ENCODE measurements at regions not wholly inside any gene's neighbourhood (a gene's known extent, or its start where the extent isn't known, plus 50 kb on each side); places are given as distances from the start of the nearest gene placed in this dataset.

DNA sequence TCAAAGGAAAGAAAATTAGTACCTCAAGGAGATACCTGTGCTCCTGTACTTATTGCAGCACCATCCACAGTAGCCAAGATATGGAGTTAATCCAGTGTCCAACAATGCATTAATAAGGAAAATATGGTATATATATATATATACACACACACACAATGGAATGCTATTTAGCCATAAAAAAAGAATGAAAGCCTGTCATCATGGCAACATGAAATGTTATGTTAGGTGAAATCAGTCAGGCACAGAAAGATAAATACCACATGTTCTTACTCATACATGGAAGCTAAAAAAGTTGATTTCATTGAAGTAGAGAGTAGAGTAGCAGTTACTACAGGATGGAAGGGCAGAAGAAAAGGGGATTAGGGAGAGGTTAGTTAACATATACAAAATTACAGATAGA is 601.5 kb downstream of the ANXA1 start:
- DNase-seq (ENCODE audit: low read depth in 2 of 2), result no peak

DNA sequence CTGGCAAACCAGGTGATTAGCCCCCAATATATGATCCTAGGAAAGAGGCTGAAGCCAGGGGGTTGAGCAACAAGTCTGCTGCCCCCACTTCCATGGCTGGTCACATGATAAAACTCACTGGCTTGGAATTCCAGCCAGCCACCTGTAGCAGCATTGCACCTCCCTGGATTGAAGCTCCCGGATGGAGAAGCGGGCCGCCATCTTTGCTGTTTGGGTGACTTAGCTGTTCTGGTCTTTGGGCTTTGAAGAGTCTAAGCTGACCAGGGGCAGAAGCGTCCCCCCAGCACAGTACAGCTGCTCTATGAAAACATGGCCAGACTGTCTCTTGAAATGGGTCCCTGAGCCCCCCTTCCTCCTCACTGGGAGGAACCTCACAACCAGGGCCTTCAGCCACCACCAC is 610.2 kb downstream of the ANXA1 start:
- no peak for DNase-seq (ENCODE audit: low read depth in 2 of 2)

DNA sequence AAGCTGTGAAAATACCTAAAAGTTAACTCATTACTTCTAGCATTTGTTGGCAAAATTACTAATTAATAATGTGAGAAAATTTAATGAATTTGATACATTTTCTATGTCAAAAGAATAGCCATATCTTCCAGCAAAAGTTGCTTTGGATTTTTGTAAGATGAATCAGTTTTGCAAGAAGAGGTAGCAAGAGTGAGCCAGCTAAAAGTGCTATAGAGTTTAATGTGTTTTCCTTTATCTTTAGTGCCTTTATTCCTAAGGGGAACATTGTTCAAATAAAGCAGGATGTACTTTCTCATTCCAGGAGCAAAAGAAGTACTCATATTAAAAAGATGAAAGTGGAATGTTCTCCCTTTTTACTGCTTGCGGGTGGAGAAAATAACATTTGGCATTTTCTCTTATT is 622.2 kb downstream of the ANXA1 start:
- no peak for DNase-seq (ENCODE audit: low read depth in 2 of 2)

DNA sequence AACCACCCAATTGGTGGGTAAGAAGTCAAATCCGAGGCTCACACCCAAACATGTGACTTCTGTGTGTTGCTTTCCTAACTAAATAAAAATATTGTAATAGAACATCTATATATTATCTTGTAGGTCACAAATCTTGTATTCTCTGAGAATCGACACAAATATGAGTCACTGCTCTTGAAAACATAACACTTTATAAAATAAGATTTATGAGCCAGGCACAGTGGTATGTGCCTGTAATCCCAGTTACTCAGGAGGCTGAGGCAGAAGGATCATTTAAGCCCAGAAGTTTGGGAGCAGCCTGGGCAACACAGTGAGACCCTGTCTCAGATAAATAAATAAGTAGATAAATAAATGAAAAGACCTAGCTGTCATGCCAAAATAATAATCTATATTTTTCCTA is 624.1 kb downstream of the ANXA1 start:
- DNase-seq (ENCODE audit: low read depth in 2 of 2), result no peak

DNA sequence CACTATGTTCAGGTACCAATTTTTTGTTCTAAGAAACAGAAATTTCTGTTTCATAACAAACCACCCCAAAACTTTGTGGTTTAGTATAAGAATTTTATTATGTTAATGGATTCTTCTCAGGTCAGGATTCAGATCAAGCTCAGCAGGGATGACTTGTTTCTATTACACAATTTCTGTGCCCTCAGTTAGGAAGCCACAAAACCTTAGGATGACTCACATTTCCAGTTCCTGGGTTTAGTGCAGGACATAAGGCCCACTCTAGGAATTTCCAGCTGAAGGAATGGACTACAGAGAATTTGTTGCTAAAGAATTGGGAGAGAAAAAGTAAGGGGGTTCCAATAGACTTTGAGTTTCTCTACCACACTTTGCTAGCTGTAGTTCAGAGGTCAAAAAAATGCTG is 629.3 kb downstream of the ANXA1 start:
- DNase-seq (ENCODE audit: low read depth in 2 of 2), result no peak

DNA sequence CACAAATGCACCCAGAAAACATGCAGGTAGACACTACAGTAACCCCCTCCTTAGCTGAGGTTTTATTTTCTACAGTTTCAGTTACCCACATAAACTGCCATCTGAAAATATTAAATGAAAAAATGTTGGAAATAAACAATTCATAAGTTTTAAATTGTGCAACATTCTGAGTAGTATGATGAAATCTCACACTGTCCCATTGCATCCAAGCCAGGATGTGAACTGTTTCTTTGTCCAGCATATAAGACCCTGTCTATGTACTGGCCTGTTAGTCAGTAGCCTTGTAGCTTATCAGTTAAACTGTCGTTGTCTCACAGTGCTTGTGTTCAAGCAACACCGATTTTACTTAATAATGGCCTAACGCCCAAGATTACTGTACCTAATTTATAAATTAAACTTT is 630.5 kb downstream of the ANXA1 start:
- no peak for DNase-seq (ENCODE audit: low read depth in 2 of 2)

DNA sequence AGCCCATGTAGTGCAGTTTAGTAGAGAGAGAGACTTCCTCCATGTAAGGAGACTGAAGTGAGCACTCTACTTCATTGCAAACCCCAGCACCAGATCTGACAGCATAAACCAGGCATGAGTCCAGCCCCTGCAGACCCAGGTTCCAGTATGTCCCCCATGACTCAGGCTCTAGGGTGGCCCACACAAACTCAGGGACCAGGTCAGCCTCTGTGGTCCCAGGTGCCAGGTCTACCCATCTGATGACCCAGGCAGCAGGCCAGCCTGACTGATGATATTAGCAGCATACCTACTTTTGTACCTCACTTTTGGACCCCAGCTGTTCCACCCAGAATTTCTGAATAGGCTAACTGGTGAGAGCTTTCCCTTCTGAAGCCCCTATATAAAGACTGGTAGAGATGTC is 647.8 kb downstream of the ANXA1 start:
- no peak for DNase-seq (ENCODE audit: low read depth in 2 of 2)

DNA sequence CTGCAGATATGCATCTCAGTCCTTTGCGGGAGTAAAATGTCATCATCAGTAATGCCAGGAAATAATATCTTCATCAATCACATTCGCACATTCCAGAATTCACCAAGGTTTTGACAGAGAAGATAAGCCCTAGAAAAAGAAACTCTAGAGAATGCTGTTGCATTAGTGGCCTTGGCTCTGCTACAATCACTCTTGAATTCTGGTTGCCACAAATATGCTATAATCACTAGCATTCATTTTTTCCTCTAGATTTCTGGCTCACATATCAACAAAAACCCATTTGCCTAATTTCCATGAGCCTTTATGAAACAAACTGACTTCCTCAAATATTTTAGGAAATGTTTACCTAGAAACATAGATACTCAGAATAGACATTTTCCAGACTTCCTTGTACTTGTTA is 653.4 kb downstream of the ANXA1 start:
- no peak for DNase-seq (ENCODE audit: low read depth in 2 of 2)

DNA sequence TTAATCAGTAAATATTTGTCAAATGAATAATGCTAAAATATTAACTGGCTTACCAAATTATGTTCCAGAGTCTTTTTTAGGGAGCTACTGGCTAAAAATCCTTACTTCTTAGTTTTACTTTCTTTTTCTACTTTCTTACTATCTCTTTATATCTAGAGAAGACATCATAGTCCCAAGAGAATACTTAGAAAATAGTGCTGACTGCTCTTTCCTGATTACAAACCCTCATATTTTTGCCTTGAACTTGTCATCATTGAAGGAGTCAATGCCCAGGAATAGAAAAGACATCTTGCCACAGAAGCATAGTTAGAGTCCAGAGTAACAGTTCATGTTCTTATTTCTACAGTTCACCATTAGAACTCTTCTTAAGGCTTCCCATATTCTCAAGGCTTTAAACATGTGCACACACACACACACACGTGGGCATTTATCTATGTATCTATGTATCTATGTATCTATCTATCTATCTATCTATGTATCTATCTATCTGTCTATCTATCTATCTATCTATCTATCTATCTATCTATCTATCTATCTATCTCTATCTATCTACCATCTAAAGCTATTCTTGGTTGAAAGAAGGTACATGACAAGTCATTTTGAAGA is 654.3 kb downstream of the ANXA1 start:
- DNase-seq (ENCODE audit: low read depth in 2 of 2), result no peak

DNA sequence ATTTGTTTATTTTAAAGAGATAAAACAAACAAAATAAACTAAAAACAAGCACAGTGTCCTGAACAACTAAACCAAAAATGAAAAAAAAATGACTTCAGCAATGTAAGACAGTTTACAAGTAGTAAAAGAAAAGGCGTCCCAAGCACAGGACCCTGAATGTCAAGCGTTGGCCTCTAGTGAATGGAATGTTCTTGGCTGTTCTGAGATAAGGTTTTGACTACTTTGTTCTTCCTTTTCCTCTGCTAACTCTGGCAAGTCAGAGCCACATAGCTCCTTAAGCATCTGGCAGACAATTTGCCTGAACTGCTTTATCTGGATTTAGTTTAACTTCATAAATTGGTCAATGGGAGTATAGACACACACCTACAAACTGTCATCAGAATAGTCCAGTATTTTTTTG is 655.2 kb downstream of the ANXA1 start:
- no peak for DNase-seq (ENCODE audit: low read depth in 2 of 2)

DNA sequence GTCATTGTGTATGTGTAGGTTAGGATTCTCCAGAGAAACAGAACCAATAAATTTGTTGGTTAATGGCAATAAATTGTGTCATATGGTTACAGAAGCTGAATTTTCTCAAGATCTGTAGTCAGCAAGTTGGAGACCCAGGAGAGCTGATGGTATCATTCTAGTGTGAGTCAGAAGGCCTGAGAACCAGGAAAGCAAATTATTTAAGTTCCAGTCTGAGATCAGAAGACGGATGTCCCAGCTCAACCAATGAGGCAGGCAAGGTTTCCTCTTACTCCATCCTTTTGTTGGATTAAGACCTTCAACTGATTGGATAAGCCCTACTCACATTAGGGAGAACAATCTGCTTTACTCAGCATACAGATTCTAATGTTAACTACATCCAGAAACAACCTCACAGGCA is 656.3 kb downstream of the ANXA1 start:
- DNase-seq (ENCODE audit: low read depth in 2 of 2), result no peak

DNA sequence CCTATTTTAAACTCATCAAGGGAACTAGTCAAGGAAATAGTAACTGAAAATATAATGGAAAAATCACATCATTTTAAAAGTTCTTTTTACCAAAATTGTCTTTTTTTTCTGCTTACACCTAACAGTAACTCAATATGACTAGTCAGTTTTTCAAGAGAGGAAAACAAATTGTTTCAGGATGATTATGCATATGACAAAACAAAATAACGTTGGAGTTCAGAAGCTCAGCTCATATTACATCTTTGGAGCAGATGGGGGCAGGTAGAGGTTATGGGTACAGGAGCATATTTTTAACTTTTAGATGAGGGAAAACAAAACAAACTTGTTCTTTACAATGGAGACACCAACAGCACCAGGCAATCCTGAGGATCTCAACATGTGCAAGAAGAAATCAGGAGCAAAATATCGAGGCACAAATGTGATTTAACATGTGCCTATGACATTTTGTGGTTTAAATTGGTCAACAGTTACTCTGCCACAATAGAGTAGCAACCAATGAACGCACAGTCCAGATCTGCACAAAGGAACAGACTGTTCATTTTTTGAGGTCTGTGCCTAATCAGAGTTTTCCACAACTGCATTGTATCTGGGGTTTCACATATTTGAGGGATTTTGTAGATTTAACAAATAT is 659.0 kb downstream of the ANXA1 start:
- DNase-seq (ENCODE audit: low read depth in 2 of 2), result no peak

DNA sequence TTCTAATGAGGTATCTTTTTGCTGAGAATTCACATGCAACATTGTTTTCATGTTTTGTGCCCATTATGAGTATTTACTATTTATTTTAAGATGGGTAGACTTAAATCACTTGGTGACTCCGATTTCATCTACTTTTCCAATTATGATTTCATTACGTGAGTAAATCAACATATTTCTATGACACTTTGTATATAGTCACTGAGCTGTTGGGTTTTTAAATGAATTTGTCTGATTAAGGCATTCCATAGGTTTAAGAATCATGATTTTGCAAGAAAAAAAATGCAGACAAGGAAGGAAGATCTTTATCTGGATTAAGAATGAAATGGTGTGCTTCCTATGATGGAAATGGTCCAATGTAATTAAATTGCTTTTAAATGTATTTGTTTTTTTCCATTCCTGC is 661.9 kb downstream of the ANXA1 start:
- DNase-seq (ENCODE audit: low read depth in 2 of 2), result no peak

DNA sequence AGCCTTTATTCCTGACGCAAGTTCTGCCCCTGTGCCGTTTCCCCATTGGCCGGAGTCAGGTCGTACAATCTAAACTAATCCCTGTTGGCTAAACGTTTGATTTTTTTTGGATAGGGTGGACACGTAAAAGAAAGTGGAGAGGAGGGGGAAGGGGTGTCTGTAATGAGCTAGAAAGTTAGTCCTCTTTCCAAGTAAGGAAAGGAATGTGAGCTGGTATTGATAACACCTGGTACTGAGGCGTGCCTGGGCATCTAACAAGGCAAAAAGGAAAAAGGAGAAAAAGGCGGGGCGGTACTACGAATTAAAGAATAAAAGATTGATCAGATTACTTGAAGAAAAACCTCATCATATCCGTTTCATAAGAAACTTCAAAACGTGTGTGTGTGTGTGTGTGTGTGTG is 665.2 kb downstream of the ANXA1 start:
- no peak for DNase-seq (ENCODE audit: low read depth in 2 of 2)

DNA sequence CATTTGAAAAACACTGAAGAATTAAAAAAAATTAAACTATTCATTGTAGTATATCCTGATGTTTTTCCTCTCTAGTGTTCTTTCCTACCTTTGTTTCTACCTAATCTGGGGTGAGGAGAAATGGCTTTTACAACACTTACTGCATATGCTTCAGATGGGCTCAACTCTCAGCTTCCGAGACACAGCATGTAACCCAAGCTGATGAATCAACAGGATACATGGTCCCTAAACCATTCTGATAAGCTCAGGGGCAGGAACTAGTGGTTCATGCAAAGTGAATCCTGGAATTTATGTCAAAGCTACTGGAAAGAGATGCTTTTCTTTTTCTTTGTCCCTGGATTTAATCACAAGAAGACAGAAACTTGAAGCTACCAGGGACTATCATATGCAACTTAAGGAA is 672.5 kb upstream of the RORB start:
- DNase-seq (ENCODE audit: low read depth in 2 of 2), result no peak

DNA sequence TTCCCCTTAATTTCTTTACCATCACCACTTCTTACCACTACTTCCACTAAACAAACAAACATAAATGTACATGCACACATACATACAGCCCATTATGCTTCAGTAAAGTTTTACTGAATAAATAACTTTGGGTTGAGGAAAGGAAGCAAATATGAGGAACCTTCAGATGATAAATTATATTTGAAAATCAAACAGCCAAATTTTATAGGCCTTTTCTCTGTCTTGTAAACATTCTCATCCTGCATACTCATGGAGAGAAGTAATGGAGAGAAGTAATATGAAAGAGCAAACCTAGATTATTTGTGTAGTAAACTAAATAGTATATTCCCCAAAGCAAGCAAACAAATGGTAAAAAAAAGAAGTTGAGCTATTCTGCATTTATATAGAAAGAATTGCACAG is 658.3 kb upstream of the RORB start:
- no peak for DNase-seq (ENCODE audit: low read depth in 2 of 2)

DNA sequence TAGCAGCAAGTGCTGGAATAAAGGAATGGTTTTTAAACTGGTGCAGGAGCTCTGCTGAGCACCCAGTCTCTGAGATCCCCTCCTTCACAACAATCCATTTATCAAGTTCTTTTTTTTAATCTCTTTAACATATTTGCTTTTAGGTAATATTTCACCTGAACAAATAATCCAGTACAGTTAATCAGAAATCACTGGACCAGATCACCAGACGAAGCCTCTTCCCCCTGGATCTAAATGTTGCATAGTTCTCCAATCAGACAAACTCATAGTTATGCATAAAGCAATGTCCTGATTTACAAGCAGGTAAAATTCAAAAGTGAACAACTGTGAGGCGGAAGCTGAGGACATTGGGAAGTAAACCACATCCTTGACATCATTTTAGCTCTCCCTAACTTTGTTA is 657.7 kb upstream of the RORB start:
- DNase-seq (ENCODE audit: low read depth in 2 of 2), result no peak

DNA sequence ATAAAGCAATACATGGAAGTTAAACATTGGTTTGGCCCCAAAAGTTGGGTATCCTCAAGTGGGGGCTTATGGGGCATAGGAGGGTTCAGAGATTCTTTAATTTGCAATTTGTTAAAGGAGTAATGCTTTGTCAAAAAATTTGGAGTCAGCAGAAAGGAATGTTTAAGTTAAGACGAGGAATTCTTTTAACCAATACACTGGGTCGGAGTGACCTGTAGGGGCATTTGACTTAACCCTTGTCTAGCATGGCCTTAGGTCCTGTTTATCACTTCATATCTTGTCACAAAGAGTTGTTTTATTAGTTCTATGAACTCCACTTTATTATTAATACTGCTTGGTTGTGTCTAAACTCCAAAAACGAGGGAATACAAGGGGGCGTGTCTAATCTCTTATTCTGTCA is 656.1 kb upstream of the RORB start:
- no peak for DNase-seq (ENCODE audit: low read depth in 2 of 2)

DNA sequence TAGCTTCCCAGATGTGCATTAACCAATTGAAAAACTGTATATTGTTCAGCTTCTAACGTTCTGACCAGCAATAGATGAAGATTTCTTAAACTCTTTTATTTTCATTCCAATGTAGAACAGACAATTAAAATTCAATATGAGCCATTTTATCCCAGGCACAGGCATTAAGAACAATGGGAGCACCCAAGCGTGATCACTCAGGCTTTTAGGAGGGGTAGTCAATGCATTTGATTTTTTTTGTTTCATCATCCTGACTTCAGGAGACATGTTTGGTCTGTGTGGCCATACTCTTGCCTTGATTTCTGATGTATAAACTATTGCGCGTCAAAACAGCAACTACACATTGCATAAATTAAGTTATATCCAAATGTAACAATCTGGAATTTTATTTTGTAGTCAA is 653.0 kb upstream of the RORB start:
- no peak for DNase-seq (ENCODE audit: low read depth in 2 of 2)

DNA sequence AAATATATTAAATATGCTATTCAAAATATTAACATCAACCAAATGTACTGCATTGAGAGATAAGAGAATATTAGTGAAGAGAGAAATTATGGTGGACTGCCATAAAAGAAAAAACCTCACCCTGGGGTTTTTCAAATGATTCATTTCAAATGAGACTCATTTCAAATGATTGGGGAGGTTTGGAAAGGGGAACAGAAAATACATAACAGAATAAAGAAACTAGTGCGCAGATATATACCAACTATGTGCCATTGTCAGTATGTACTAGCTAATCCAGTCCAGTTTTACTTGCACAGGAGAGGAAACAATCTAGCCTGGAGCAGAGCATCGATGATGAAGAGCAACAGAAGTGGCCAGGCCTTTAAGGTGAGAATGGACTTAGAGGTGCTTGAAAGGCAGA is 651.6 kb upstream of the RORB start:
- no peak for DNase-seq (ENCODE audit: low read depth in 2 of 2)

DNA sequence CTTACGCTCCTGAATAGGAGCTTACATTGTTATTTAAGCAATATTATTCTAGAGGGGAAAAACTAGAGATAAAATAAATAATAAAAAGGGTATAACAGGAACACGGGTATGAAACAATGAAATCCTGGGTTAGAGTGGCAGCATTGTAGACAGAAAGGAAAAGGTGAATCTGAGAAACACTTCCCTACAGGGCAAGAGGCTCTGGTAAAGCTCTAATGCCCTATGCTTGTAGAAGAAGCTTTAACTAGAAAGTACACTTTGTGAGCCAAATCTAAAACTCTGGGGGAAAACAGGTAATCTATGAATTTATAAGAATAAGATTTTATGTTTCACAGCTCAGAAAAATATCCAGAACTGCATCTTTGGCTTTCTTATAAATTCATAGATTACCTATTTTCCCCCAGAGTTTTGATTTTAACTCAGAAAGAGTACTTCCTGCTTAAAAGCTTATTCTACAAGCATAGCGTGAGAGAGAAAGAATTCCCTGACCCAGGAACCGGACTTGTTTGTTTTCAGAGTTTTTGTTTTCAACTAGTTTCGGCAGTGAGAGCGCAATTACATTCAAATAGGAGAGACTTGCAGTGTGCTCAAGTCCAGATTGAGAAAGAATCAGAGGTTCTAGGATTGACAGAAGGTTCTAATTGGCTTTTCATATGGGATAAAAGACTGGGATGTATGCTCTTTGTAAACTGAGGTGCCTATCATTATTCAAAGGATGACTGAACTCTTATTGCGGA is 651.0 kb upstream of the RORB start:
- DNase-seq (ENCODE audit: low read depth in 2 of 2), result no peak

DNA sequence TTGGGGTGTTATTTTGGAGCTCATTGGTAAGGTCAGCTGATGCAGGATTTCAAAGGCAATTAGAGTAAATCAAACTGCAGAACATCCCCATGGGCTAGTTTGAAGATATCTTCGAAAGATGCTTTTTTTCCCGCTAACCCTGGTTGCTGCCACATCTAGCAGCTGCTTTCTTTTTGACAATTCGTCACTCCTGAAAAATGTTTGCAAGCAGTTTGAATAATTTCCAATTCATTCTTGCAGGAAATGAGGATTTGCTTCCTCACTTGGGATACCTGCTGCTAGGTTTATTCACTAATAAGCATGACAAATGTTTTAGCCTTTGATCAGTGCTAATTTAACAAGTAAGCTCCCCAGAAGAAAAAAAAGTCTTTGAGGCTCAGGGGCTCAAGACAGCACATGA is 649.6 kb upstream of the RORB start:
- DNase-seq (ENCODE audit: low read depth in 2 of 2), result no peak

DNA sequence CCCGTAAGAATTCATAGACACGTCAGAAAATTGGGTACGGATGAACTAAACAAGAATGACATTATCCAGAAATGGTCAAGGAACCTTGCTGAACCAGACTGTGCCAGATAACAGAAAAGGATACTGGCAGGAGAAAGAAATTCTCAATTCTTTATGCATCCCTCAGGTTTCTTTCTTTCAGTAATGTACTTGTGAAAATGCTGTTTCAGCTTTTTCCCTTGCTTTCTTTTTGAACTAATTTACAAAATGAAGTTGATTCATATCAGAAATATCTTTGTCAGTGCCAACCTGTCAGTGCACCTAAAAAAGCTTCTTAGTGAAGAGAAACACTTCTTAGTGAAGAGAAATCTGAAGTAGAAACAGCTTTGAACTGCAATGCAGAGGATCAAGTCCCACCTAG is 643.6 kb upstream of the RORB start:
- DNase-seq (ENCODE audit: low read depth in 2 of 2), result no peak

DNA sequence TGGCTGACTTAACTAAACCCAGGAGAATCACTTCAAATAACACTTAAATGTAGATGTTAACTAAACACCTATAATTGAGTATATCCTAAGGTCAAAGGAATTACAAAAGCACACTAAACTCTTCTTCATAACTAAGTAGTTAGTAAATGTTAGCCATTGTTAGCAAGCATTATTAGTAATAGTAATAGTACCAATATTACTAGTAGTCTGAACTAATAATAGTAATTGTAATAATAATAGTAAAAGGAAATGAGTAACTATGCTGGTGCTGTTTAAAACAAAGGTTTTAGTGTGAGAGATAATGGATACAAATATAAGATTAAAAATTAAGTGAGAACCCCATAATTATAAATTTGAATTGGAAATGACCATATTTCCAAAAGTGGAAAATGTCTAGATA is 641.9 kb upstream of the RORB start:
- DNase-seq (ENCODE audit: low read depth in 2 of 2), result no peak

Measured in stimulated activated CD4-positive, alpha-beta T cell treated with anti-CD3 and anti-CD28 coated beads, Interleukin-1b, Interleukin-23, amount 100 ng/mL, for 4 hours (primary cell).